DLD1 (cell line): ENCODE measurements at regions not wholly inside any gene's neighbourhood (a gene's known extent, or its start where the extent isn't known, plus 50 kb on each side); places are given as distances from the start of the nearest gene placed in this dataset.
"Not testable (repeated sequence)": the region's sequence is repeated elsewhere in the genome, so short reads cannot be mapped to it uniquely, and the experiment has no call there.

Source experiments
- in situ Hi-C: cut with HindIII; loops from 2 replicates; pipeline ENCODE4 v1.10.0; 2017; ENCODE audit warnings: low sequenced_read_pairs

GRCh38 chr6:156421301-156421700, 355.9 kb upstream of the ARID1B start:
- in situ Hi-C loops = not testable (repeated sequence)

GRCh38 chr6:156420172-156420993, 356.8 kb upstream of the ARID1B start:
- in situ Hi-C loops = no loop called here

- in situ Hi-C loops = no loop called here
These were observed 357.6 kb upstream of the ARID1B start for GRCh38 chr6:156419594-156419993.

- in situ Hi-C loops = no loop called here
These were observed 358.9 kb upstream of the ARID1B start for GRCh38 chr6:156418253-156418652.

- in situ Hi-C loops = no loop called here
These were observed 360.8 kb upstream of the ARID1B start for GRCh38 chr6:156416391-156416790.

- in situ Hi-C loops = no loop called here
These were observed 364.0 kb upstream of the ARID1B start for GRCh38 chr6:156413154-156413553.

- in situ Hi-C loops = no loop called here
These were observed 366.5 kb upstream of the ARID1B start for GRCh38 chr6:156410649-156411048.

GRCh38 chr6:156408655-156409054, 368.5 kb upstream of the ARID1B start:
- in situ Hi-C loops = no loop called here

- in situ Hi-C loops = no loop called here
These were observed 369.8 kb upstream of the ARID1B start for GRCh38 chr6:156407334-156407733.

GRCh38 chr6:156406688-156407087, 370.5 kb upstream of the ARID1B start:
- in situ Hi-C loops = no loop called here

- in situ Hi-C loops = no loop called here
These were observed 371.1 kb upstream of the ARID1B start for GRCh38 chr6:156406099-156406498.

- in situ Hi-C loops = no loop called here
These were observed 374.6 kb upstream of the ARID1B start for GRCh38 chr6:156402628-156403027.

- in situ Hi-C loops = no loop called here
These were observed 375.0 kb upstream of the ARID1B start for GRCh38 chr6:156402227-156402626.

GRCh38 chr6:156400487-156400886, 376.7 kb upstream of the ARID1B start:
- in situ Hi-C loops = no loop called here

GRCh38 chr6:156398966-156399365, 378.2 kb upstream of the ARID1B start:
- in situ Hi-C loops = no loop called here

- in situ Hi-C loops = no loop called here
These were observed 378.8 kb upstream of the ARID1B start for GRCh38 chr6:156398371-156398770.

- in situ Hi-C loops = no loop called here
These were observed 380.3 kb upstream of the ARID1B start for GRCh38 chr6:156396791-156397418.

- in situ Hi-C loops = no loop called here
These were observed 381.0 kb upstream of the ARID1B start for GRCh38 chr6:156396068-156396771.

GRCh38 chr6:156395276-156395675, 381.9 kb upstream of the ARID1B start:
- in situ Hi-C loops = no loop called here

GRCh38 chr6:156392648-156393047, 384.5 kb upstream of the ARID1B start:
- in situ Hi-C loops = no loop called here

- in situ Hi-C loops = no loop called here
These were observed 385.2 kb upstream of the ARID1B start for GRCh38 chr6:156391977-156392376.
